Muscle layer of colon (tissue), 2 donors: ENCODE measurements at regions not wholly inside any gene's neighbourhood (a gene's known extent, or its start where the extent isn't known, plus 50 kb on each side); places are given as distances from the start of the nearest gene placed in this dataset.
"Not testable (repeated sequence)": the region's sequence is repeated elsewhere in the genome, so short reads cannot be mapped to it uniquely, and the experiment has no call there.

Experiments
- H3K27ac ChIP-seq: one replicate; pipeline ENCODE4 v1.7.0; 2013; ENCODE audit warnings: low read depth, mild to moderate bottlenecking, low read length, moderate library complexity
- H3K27me3 ChIP-seq, 2 donors: one replicate each; pipeline ENCODE4 v1.7.0; 2013; ENCODE audit warnings: low read length in 2 of 2, mild to moderate bottlenecking in 2 of 2; ENCODE audit not compliant: insufficient read depth in 2 of 2, control insufficient read depth in 1 of 2
- H3K36me3 ChIP-seq: one replicate; pipeline ENCODE4 v1.7.0; 2013; ENCODE audit warnings: mild to moderate bottlenecking, low read length; ENCODE audit not compliant: insufficient read depth
- H3K4me1 ChIP-seq: one replicate; pipeline ENCODE4 v1.7.0; 2013; ENCODE audit warnings: mild to moderate bottlenecking, low read length; ENCODE audit not compliant: insufficient read depth
- H3K4me3 ChIP-seq, 2 donors: one replicate each; pipeline ENCODE4 v1.7.0; 2013; ENCODE audit warnings: low read length in 2 of 2, low read depth in 1 of 2, mild to moderate bottlenecking in 1 of 2, moderate library complexity in 1 of 2
- H3K9ac ChIP-seq: one replicate; pipeline ENCODE4 v1.7.0; 2013; ENCODE audit warnings: low read length
- H3K9me3 ChIP-seq: one replicate; pipeline ENCODE4 v1.7.0; 2013; ENCODE audit warnings: mild to moderate bottlenecking, low read length
- donor health status: abdominal sarcoma.
- donor health status: Adenocarcinoma of cecum.

DNA sequence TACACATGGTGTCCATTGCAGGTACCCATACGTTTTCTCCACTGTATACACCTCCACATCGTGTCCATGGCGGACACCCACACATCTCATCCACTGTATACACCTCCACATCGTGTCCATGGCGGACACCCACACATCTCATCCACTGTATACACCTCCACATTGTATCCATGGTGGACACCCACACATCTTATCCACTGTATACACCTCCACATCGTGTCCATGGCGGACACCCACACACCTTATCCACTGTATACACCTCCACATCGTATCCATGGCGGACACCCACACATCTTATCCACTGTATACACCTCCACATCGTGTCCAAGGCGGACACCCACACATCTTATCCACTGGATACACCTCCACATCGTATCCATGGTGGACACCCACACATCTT lies 50.4 kb upstream of the TTC34 start:
- H3K4me1 ChIP-seq, H3K27ac ChIP-seq, H3K9ac ChIP-seq, H3K9me3 ChIP-seq, H3K36me3 ChIP-seq, H3K4me3 ChIP-seq: not testable (repeated sequence)
- peaks cover 0 to 43% of the 10 kb centered on the region in 2 donors for H3K27me3 ChIP-seq

DNA sequence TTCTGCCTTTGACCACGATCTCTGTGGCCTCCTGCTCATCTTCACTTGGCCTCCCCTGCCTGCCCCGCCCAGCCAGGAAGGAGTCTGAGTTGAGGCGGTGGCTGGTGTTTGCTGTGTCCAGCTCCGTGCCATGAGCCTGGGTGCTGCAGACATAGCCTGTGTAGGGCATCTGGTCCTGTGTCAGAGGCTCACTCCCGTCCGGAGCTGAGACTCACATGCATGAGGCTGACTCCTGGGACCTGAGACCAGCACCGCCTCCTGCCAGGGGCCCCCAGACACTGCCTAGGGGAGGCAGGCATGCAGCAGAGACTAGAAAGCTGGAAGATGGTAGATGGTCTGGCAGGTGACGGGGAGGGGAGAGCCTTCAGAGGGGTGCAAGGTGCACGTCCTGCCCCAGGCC lies 52.2 kb upstream of the TTC34 start:
- Histone ChIP-seq H3K4me3 (no peak overlapping the region), H3K4me1 (no peaks in the 10 kb centered on the region), H3K27ac (no peak overlapping the region), H3K36me3 (no peaks in the 10 kb centered on the region), H3K9me3 (no peaks in the 10 kb centered on the region), H3K27me3 (peaks cover 0 to 38% of the 10 kb centered on the region in 2 donors), H3K9ac (no peak overlapping the region)

DNA sequence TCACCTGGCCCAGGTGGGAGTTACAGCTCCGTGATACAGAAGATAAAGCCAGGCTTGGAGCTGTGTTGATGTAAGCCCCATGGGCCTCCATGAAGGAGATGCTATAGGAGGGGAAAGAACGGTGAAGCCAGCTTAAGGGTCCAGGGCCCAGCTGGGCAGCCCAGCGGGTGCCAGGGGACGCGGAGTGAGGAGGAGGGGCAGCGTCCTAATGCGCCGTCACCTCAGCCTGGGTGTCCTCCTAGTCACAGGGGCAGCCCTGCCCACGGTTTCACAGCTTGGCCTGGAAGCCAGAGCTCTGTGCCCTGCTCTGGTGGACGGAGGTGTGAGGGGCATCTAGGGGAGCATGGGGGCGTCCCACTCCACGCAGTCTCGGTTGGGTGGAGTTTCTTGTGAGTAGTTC lies 52.7 kb upstream of the TTC34 start:
- Histone ChIP-seq H3K4me1 (no peaks in the 10 kb centered on the region), H3K9me3 (no peaks in the 10 kb centered on the region), H3K9ac (no peak overlapping the region), H3K36me3 (no peaks in the 10 kb centered on the region), H3K27me3 (peaks cover 0 to 34% of the 10 kb centered on the region in 2 donors), H3K27ac (no peak overlapping the region), H3K4me3 (no peak overlapping the region)

DNA sequence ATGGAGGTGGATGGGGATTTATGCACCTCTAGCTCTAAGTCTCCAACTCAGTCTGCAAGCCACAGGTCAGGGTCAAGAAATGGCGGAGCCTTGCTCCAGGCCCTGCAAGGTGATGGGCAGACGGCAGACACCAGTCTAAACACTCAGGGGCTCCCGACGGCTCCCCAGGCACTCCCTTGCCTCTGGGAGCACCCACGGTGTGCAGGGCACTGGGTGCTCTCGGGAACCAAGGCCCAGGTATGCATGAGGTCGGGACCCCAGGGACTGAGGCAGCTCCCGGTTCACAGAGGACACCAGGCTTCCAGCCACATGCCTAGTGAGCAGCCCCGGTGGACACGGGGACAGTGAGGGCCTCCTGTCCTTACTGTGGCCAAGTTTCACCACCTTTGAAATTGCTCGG lies 53.1 kb upstream of the TTC34 start:
- Histone ChIP-seq H3K9me3 (no peaks in the 10 kb centered on the region), H3K4me1 (no peaks in the 10 kb centered on the region), H3K27ac (no peak overlapping the region), H3K9ac (no peak overlapping the region), H3K4me3 (no peak overlapping the region), H3K27me3 (peaks cover 0 to 31% of the 10 kb centered on the region in 2 donors), H3K36me3 (no peaks in the 10 kb centered on the region)

DNA sequence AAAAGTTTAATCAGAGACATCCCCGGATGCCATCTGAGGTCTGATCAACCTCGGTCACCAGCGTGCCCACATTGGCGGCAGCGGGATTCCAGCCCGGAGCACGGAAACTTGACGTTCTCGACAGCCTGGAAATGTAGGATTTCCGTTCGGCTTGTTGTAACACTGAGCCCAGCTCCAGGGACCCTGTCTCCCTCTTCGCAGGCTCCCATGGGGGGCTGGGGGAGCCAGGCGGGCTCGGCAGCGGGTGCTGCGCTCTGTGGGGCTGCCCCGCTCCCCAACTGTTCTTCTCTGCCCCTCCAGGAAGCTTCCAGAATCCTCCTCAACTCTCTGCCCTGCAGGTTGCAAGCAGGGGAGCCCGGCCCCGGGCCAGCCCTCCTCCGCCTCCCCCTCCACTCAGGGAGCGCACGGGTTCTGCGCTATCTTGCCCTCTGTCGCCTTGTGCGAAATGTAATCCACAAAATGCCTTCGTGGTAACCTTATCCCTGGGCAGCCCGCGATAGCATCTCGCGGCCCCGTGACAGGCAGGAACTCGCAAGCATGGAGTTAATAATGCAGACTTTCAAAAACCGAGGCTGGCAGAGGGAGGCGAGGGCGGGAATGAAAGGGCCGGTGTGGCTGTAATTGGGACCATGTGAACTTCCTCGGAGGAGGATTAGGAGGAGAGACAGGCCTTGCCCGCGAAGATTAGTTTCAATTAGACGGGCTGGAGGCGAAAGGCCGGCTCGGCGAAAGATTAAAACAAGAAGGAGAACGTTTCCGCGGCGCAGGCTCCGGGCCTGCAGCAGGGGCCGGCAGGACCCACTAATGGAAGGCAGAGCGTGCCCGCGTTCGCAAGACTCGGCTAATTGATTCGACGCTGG lies 53.9 kb upstream of the TTC34 start:
- no peak overlapping the region for H3K27ac ChIP-seq
- H3K4me3 ChIP-seq, result no peak overlapping the region

DNA sequence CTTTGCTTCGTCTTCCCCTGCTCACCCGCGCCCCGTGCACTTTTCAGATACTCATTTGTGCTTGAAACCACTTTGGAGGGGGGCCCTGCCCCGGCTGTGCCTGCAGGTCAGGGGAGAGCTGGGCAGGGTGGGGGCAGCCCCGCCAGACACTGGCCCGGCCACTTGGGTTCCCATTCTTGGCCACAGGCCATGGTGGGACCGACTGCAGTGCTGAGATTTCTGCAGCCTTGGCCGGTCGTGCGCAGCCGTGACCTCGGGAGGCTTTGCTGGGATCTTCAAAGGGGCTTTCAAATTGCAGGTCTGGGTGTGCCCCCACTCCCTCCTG lies 54.5 kb upstream of the TTC34 start:
- Histone ChIP-seq H3K36me3 (no peaks in the 10 kb centered on the region), H3K4me1 (no peaks in the 10 kb centered on the region), H3K9me3 (no peaks in the 10 kb centered on the region), H3K4me3 (no peak overlapping the region), H3K27ac (no peak overlapping the region), H3K9ac (no peak overlapping the region), H3K27me3 (peaks cover 0 to 27% of the 10 kb centered on the region in 2 donors)

More for the DNA sequence above, 53.9 kb upstream of the TTC34 start:
- no peaks in the 10 kb centered on the region for H3K4me1 ChIP-seq
- no peak overlapping the region for H3K9ac ChIP-seq
- no peaks in the 10 kb centered on the region for H3K9me3 ChIP-seq
- H3K27me3 ChIP-seq, result peaks cover 0 to 28% of the 10 kb centered on the region in 2 donors
- H3K36me3 ChIP-seq, result no peaks in the 10 kb centered on the region

DNA sequence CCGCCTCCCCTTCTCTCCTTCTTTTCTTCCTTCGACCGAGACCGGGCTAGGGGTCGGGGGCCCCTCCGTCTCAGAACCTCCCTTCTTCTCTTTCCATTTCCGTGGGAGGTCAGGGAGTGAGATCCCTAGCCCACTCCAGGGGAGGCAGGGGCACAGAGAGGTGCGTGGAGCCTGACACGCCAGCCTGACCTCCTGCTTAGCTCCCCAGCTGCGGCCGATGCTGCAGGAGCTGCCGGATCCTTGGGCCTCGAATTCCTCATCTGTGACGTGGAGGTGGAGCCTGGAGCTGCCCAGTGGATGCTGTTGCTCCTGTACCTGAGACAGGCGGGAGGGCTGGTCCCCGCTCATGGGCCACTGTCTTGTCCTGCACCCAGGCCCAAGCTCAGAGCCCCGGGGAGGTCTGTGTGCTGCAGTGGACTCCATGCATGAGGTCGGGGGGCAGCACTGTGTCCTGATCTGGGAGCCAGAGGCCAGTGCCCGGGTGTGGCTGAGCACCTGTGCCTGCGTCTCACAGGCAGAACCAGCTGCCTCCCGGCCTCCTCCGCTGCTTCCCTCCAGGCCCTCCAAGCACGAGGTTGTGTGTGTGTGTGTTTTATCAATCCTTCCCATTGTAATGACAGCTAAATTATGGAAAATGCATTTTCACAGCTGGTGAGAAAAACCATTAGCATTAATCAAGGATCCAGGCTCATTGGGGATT lies 55.3 kb upstream of the TTC34 start:
- Histone ChIP-seq H3K9ac (no peak overlapping the region), H3K27ac (no peak overlapping the region), H3K36me3 (no peaks in the 10 kb centered on the region), H3K27me3 (peaks cover 0 to 27% of the 10 kb centered on the region in 2 donors), H3K4me3 (no peak overlapping the region), H3K9me3 (no peaks in the 10 kb centered on the region), H3K4me1 (no peaks in the 10 kb centered on the region)

DNA sequence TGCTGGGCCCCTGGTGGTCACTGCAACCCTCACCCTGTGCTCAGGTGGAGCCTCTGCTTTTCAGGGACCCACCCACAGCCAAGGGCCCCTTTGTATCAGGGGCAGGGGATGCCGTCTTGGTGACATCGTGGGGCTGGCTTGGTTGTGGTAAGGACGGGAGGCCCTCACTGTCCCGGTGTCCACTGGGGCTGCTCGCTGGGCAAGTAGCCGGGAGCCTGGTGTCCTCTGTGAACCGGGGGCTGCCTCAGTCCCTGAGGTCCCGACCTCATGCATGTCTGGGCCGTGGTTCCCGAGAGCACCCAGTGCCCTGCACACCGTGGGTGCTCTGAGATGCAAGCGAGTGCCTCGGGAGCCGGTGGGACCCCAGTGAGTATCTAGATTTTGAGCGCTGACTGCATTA lies 56.0 kb upstream of the TTC34 start:
- H3K27me3 ChIP-seq, result peaks cover 0 to 28% of the 10 kb centered on the region in 2 donors
- no peaks in the 10 kb centered on the region for H3K9me3 ChIP-seq
- H3K9ac ChIP-seq, result no peak overlapping the region

DNA sequence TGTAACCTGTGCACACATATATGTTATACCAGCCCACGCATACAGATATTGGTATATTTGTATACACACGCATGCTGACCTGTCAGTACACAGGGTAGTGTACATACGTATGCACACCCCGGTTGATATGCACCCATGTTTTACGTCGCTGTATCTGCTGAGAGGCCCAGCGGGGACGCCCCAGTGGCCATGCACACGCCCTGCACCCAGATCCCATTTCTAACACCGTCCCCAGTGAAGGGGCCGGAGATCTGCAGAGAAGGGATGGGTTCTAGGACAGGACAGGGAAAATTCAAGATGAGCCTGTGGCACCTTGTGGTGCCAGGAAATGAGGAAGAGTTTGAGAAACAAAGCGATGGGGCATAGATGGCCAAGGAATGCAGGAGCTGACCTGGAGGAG lies 57.2 kb upstream of the TTC34 start:
- no peaks in the 10 kb centered on the region for H3K36me3 ChIP-seq
- H3K4me1 ChIP-seq, result no peaks in the 10 kb centered on the region
- H3K9ac ChIP-seq, result no peak overlapping the region
- H3K9me3 ChIP-seq, result no peaks in the 10 kb centered on the region
- no peak overlapping the region for H3K27ac ChIP-seq
- no peak overlapping the region for H3K4me3 ChIP-seq
- H3K27me3 ChIP-seq, result peaks cover 0 to 40% of the 10 kb centered on the region in 2 donors

More for the DNA sequence above, 56.0 kb upstream of the TTC34 start:
- Histone ChIP-seq H3K27ac (no peak overlapping the region), H3K4me3 (no peak overlapping the region), H3K36me3 (no peaks in the 10 kb centered on the region), H3K4me1 (no peaks in the 10 kb centered on the region)

DNA sequence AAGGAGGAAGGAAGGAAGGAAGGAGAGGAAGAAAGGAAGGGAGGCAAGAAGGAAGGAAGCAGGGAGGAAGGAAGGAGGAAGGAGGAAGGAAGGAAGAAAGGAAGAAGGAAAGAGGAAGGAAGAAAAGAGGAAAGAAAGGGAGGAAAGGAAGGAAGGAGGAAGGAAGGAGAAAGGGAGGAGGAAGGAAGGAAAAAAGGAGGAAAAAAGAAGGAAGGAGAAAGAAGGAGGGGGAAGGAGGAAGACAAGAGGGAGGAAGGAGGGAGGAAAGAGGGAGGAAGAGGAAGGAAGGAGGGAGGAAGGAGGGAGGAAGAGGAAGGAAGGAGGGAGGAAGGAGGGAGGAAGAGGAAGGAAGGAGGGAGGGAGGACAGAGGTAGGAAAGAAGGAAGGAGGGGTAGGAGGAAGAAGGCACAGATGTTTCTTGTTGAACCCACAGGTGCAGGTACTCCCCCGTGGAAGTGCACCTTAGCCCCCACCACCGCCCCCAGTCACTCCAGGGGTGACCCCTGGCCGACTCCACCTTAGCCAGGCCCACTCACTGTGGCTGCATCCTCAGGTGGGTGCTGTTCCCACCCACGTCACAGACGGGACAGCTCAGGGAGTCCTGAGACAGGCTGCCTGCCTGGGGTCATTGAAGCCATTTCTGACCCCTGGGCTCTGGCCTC lies 57.9 kb upstream of the TTC34 start:
- Histone ChIP-seq H3K9ac (no peak overlapping the region), H3K4me1 (no peaks in the 10 kb centered on the region), H3K4me3 (no peak overlapping the region), H3K9me3 (no peaks in the 10 kb centered on the region), H3K27me3 (peaks cover 0 to 40% of the 10 kb centered on the region in 2 donors), H3K36me3 (no peaks in the 10 kb centered on the region), H3K27ac (no peak overlapping the region)

DNA sequence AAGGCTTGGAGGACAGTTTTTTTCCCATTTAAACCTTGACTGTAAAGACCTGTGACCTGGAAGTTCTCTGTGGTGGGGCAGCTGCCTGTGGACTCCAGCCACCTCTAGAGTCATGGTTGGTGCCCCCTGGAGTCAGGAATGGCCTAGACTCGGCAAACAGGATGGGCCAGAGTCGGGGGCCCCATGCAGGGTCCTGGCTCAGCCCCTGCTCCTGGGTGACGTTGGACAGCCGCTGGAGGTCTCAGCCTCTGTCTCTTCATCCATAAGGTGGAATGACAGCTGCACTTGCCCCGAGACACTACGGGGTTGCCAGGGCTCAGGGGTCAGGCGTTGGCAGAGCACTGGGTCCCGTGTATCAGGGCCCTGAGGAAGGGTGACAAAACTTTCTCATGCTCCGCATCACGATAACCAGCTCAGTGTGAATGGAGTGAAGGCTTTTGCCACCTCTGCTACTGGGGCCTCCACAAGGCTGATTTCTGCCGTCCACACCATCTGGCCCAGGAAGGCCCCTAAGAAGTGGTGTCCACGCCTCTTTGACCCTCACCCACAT lies 58.5 kb upstream of the TTC34 start:
- H3K9ac ChIP-seq, result no peak overlapping the region
- no peak overlapping the region for H3K4me3 ChIP-seq
- H3K4me1 ChIP-seq, result no peaks in the 10 kb centered on the region
- H3K27me3 ChIP-seq, result peaks cover 0 to 43% of the 10 kb centered on the region in 2 donors
- no peak overlapping the region for H3K27ac ChIP-seq
- H3K36me3 ChIP-seq, result no peaks in the 10 kb centered on the region
- no peaks in the 10 kb centered on the region for H3K9me3 ChIP-seq
